ENCODE measurements at regions not wholly inside any gene's neighbourhood (a gene's known extent, or its start where the extent isn't known, plus 50 kb on each side); places are given as distances from the start of the nearest gene placed in this dataset.

- DNase-seq = no peak
Observed at GRCh38 chr20:63115651-63116411, 100.1 kb downstream of the YTHDF1 start.

GRCh38 chr20:63114693-63115311 is 101.1 kb downstream of the YTHDF1 start:
- DNase-seq = no peak

GRCh38 chr20:63114006-63114692 is 101.8 kb downstream of the YTHDF1 start:
- DNase-seq = no peak

- no peak for DNase-seq
Observed at GRCh38 chr20:63112491-63113219, 103.3 kb downstream of the YTHDF1 start.

GRCh38 chr20:63108247-63108646 is 101.5 kb upstream of the BHLHE23 start:
- no peak for DNase-seq

- no peak for DNase-seq
Observed at GRCh38 chr20:63107449-63108200, 100.9 kb upstream of the BHLHE23 start.

- no peak for DNase-seq
Observed at GRCh38 chr20:63106765-63107448, 100.1 kb upstream of the BHLHE23 start.

- no peak for DNase-seq
Observed at GRCh38 chr20:63106108-63106764, 99.5 kb upstream of the BHLHE23 start.

GRCh38 chr20:63105211-63106107 is 98.7 kb upstream of the BHLHE23 start:
- no peak for DNase-seq

GRCh38 chr20:63104312-63105181 is 97.8 kb upstream of the BHLHE23 start:
- DNase-seq = no peak

GRCh38 chr20:63103402-63104311 is 96.9 kb upstream of the BHLHE23 start:
- DNase-seq = no peak

- no peak for DNase-seq
Observed at GRCh38 chr20:63102721-63103375, 96.1 kb upstream of the BHLHE23 start.

GRCh38 chr20:63101781-63102720 is 95.3 kb upstream of the BHLHE23 start:
- peak; percentile 6 for DNase-seq

- DNase-seq = no peak
Observed at GRCh38 chr20:63100926-63101699, 94.3 kb upstream of the BHLHE23 start.

- DNase-seq = no peak
Observed at GRCh38 chr20:63100174-63100925, 93.6 kb upstream of the BHLHE23 start.
